ENCODE measurements at regions not wholly inside any gene's neighbourhood (a gene's known extent, or its start where the extent isn't known, plus 50 kb on each side); places are given as distances from the start of the nearest gene placed in this dataset.

- no peak for DNase-seq (ENCODE audit: low spot score)
These were observed 260.8 kb upstream of the NAV3 start for GRCh38 chr12:77569876-77570275.

GRCh38 chr12:77560714-77561113 lies 270.0 kb upstream of the NAV3 start:
- DNase-seq (ENCODE audit: low spot score) = no peak

GRCh38 chr12:77559400-77560074 lies 271.2 kb upstream of the NAV3 start:
- no peak for DNase-seq (ENCODE audit: low spot score)

- DNase-seq (ENCODE audit: low spot score) = no peak
These were observed 275.6 kb upstream of the NAV3 start for GRCh38 chr12:77555074-77555473.

- DNase-seq (ENCODE audit: low spot score) = no peak
These were observed 276.6 kb upstream of the NAV3 start for GRCh38 chr12:77553976-77554619.

- DNase-seq (ENCODE audit: low spot score) = no peak
These were observed 281.1 kb upstream of the NAV3 start for GRCh38 chr12:77549383-77550128.

GRCh38 chr12:77548797-77549196 lies 281.9 kb upstream of the NAV3 start:
- DNase-seq (ENCODE audit: low spot score) = no peak

- DNase-seq (ENCODE audit: low spot score) = no peak
These were observed 290.6 kb upstream of the NAV3 start for GRCh38 chr12:77540097-77540496.

GRCh38 chr12:77537663-77538062 lies 293.0 kb upstream of the NAV3 start:
- DNase-seq (ENCODE audit: low spot score) = no peak

- no peak for DNase-seq (ENCODE audit: low spot score)
These were observed 295.0 kb upstream of the NAV3 start for GRCh38 chr12:77535734-77536133.

- DNase-seq (ENCODE audit: low spot score) = no peak
These were observed 298.8 kb upstream of the NAV3 start for GRCh38 chr12:77531912-77532311.

- no peak for DNase-seq (ENCODE audit: low spot score)
These were observed 308.4 kb upstream of the NAV3 start for GRCh38 chr12:77522247-77522646.

- DNase-seq (ENCODE audit: low spot score) = no peak
These were observed 309.1 kb upstream of the NAV3 start for GRCh38 chr12:77521508-77522115.

- DNase-seq (ENCODE audit: low spot score) = no peak
These were observed 316.2 kb upstream of the NAV3 start for GRCh38 chr12:77514511-77514910.

- no peak for DNase-seq (ENCODE audit: low spot score)
These were observed 319.7 kb upstream of the NAV3 start for GRCh38 chr12:77510985-77511384.

- no peak for DNase-seq (ENCODE audit: low spot score)
These were observed 326.2 kb upstream of the NAV3 start for GRCh38 chr12:77504466-77504865.

GRCh38 chr12:77500089-77500488 lies 330.6 kb upstream of the NAV3 start:
- DNase-seq (ENCODE audit: low spot score) = no peak

- DNase-seq (ENCODE audit: low spot score) = no peak
These were observed 333.0 kb upstream of the NAV3 start for GRCh38 chr12:77497647-77498046.

- DNase-seq (ENCODE audit: low spot score) = no peak
These were observed 334.0 kb upstream of the NAV3 start for GRCh38 chr12:77496714-77497113.

GRCh38 chr12:77494296-77494695 lies 336.4 kb upstream of the NAV3 start:
- no peak for DNase-seq (ENCODE audit: low spot score)

GRCh38 chr12:77493302-77494168 lies 337.2 kb upstream of the NAV3 start:
- no peak for DNase-seq (ENCODE audit: low spot score)

- no peak for DNase-seq (ENCODE audit: low spot score)
These were observed 338.2 kb upstream of the NAV3 start for GRCh38 chr12:77492536-77492935.

Measured in HuH-7 (cell line).